Left lung (tissue), 4 donors: ENCODE measurements at regions not wholly inside any gene's neighbourhood (a gene's known extent, or its start where the extent isn't known, plus 50 kb on each side); places are given as distances from the start of the nearest gene placed in this dataset.

Source experiments
- ATAC-seq: fragments of 200-7000 bp; cut with Tn5 transposase; one replicate; pipeline ENCODE4 v1.9.1; 2020; ENCODE audit warnings: moderate library complexity
- DNase-seq, 4 donors: peaks; one replicate each; pipeline ENCODE4 v3.0.0-alpha.2; 2013 to 2020
- H3K27ac ChIP-seq, 2 donors: fragments of 200-600 bp; sonication (generic) in 1 of 2; one replicate each; pipeline versions ENCODE4 v1.5.0 to v1.8.0; 2020 to 2021
- H3K27me3 ChIP-seq, 2 donors: fragments of 200-600 bp; sonication (generic) in 1 of 2; one replicate each; pipeline versions ENCODE4 v1.5.0 to v1.8.0; 2020 to 2021
- H3K36me3 ChIP-seq, 2 donors: fragments of 200-600 bp; sonication (generic) in 1 of 2; one replicate each; pipeline versions ENCODE4 v1.5.0 to v1.8.0; 2020 to 2021
- H3K4me1 ChIP-seq, 2 donors: fragments of 200-600 bp; one replicate each; pipeline ENCODE4 v1.8.0; 2021
- H3K4me3 ChIP-seq, 2 donors: fragments of 200-600 bp; sonication (generic) in 1 of 2; one replicate each; pipeline versions ENCODE4 v1.5.0 to v1.8.0; 2020 to 2021; ENCODE audit warnings: mild to moderate bottlenecking in 1 of 2
- H3K9me3 ChIP-seq, 2 donors: fragments of 200-600 bp; sonication (generic) in 1 of 2; one replicate each; pipeline versions ENCODE4 v1.5.0 to v1.8.0; 2020 to 2021
- intact Hi-C, 2 donors: fragments of 100-400 bp; cut with DNase I; formaldehyde crosslinking; loops; one replicate each; pipeline versions ENCODE4 v1.11.2 to v1.14.2; 2022
- TF ChIP-seq, protein P1 (sequence below), 2 donors: fragments of 200-600 bp; sonication (generic) in 1 of 2; IDR thresholded peaks; one replicate each; pipeline versions ENCODE4 v1.5.0 to v1.8.0; 2021; ENCODE audit warnings: antibody characterized with exemption in 2 of 2
- donor health status: DM: no; HTN: yes; CAD: no.
- donor health status: DM: no; HTN: no; CAD: no.

DNA sequence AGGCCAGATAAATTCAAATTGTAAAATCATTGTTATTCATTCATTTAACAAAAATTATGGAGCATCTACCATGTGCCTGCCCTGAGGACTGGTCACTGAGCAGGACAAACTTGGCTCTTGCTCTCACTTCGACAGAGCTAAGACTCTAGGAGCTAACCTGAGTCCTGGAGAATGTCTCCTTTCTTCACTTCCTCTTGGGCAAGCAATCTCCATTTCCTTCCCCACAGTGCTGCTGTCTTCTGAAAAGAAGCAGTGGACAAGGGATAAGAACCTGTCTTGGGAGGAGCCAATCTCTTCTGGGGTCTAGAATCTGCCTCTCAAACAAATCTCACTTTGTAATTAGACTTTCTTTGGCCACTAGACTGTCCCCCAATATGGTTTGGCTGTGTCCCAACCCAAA, 76.2 kb upstream of the PLXNA4 start:
- Histone ChIP-seq H3K4me3 (no peak overlapping the region), H3K36me3 (no peaks in the 10 kb centered on the region), H3K27ac (peak overlapping the region in 1 of 2 donors; percentile 57), H3K27me3 (no peaks in the 10 kb centered on the region), H3K4me1 (peaks cover 5 to 34% of the 10 kb centered on the region in 2 donors), H3K9me3 (no peaks in the 10 kb centered on the region)
- intact Hi-C loops: no loop called here
- TF ChIP-seq, protein P1, sequence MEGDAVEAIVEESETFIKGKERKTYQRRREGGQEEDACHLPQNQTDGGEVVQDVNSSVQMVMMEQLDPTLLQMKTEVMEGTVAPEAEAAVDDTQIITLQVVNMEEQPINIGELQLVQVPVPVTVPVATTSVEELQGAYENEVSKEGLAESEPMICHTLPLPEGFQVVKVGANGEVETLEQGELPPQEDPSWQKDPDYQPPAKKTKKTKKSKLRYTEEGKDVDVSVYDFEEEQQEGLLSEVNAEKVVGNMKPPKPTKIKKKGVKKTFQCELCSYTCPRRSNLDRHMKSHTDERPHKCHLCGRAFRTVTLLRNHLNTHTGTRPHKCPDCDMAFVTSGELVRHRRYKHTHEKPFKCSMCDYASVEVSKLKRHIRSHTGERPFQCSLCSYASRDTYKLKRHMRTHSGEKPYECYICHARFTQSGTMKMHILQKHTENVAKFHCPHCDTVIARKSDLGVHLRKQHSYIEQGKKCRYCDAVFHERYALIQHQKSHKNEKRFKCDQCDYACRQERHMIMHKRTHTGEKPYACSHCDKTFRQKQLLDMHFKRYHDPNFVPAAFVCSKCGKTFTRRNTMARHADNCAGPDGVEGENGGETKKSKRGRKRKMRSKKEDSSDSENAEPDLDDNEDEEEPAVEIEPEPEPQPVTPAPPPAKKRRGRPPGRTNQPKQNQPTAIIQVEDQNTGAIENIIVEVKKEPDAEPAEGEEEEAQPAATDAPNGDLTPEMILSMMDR (IDR thresholded peaks at IDR 0.05): no peak
- no peak for ATAC-seq
- no peak for DNase-seq

DNA sequence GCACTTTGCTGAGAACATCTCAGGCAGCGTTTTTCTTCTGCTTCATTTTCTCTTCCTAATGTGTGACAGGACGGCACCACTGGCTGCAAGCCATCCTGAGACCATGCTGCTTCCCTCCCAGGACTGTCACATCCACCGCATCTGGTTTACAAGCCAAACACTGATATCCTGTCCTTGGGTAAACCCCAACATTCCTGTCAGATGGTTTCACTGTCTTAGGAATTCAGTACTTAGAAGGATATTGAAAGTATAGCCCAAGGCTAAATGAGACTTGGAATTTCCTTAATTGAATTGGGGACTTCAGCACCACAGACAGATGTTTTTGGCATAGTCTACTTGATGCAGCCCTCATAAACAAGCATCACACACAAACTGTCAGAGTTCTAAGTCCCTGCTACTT, 74.2 kb upstream of the PLXNA4 start:
- no peaks in the 10 kb centered on the region for H3K36me3 ChIP-seq
- no peaks in the 10 kb centered on the region for H3K9me3 ChIP-seq
- no peak overlapping the region for H3K27ac ChIP-seq
- ATAC-seq (no peak), DNase-seq (peak in 2 of 4 donors; percentile 1 to 18)
- TF ChIP-seq, protein P1 (IDR thresholded peaks at IDR 0.05): no peak
- no peaks in the 10 kb centered on the region for H3K27me3 ChIP-seq
- peaks cover 3 to 26% of the 10 kb centered on the region in 2 donors for H3K4me1 ChIP-seq
- intact Hi-C loops: no loop called here
- no peak overlapping the region for H3K4me3 ChIP-seq

DNA sequence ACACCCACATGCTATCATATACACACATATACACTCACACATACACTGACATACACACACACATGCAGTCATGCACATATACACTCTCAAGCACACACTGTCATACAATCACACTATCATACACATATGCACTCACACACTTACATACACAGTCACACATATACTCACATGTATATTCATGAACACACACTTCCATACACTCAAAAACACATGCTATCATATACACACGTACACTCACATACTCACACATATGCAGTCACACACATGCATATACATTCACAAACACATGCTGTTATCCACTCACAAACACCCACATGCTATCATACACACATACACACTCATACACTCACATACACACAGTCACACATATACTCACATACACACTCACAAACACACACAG, 71.0 kb upstream of the PLXNA4 start:
- TF ChIP-seq, protein P1 (IDR thresholded peaks at IDR 0.05): no peak
- no peaks in the 10 kb centered on the region for H3K36me3 ChIP-seq
- intact Hi-C loops: no loop called here
- ATAC-seq: no peak
- no peak overlapping the region for H3K27ac ChIP-seq
- H3K9me3 ChIP-seq: no peaks in the 10 kb centered on the region
- DNase-seq: no peak
- H3K4me3 ChIP-seq: no peak overlapping the region
- no peaks in the 10 kb centered on the region for H3K4me1 ChIP-seq
- no peaks in the 10 kb centered on the region for H3K27me3 ChIP-seq

DNA sequence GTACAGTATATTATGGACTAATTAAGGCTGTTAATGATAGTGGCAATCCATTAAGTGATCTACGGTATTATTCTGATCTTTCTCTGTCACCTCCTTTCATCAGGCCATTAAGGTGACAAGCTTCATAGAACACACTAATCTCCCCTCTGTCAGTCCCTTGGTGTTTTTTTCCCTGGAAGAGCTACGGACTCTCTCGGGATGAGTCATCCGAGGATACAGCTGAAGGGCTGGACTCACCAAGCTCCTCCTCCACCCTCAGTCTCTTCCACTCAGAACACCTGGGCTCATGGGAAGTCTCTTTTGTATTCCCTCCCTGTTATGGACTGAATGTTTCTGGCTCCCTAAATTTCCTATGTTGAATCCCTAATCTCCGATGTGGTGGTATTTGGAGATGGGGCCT, 69.8 kb upstream of the PLXNA4 start:
- Histone ChIP-seq H3K9me3 (no peaks in the 10 kb centered on the region), H3K27ac (no peak overlapping the region), H3K4me1 (no peaks in the 10 kb centered on the region), H3K27me3 (no peaks in the 10 kb centered on the region), H3K4me3 (no peak overlapping the region), H3K36me3 (no peaks in the 10 kb centered on the region)
- ATAC-seq (no peak), DNase-seq (no peak)
- TF ChIP-seq, protein P1 (IDR thresholded peaks at IDR 0.05): no peak
- intact Hi-C loops: no loop called here

DNA sequence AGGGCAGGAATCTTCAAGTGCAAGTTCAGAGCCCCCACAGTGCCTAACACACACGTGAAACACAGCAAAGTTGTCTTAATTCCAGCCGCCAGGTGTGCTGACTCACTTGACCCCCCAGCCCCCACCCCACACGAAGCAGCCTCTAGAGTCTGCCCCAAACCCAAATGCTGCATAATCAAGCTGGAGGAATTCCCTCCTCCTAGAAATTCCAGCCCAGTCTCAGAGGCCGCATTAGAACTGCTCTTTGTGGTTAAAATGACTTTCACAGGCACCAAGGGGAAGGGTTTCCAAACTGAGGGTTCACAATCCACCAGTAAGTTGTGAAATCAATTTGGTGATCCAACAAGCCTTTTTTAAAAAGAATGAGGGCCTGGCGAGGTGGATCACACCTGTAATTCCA, 67.0 kb upstream of the PLXNA4 start:
- DNase-seq (no peak), ATAC-seq (no peak)
- TF ChIP-seq, protein P1 (IDR thresholded peaks at IDR 0.05): no peak
- no peak overlapping the region for H3K27ac ChIP-seq
- intact Hi-C loops: no loop called here
- no peaks in the 10 kb centered on the region for H3K4me1 ChIP-seq
- H3K27me3 ChIP-seq: no peaks in the 10 kb centered on the region
- H3K36me3 ChIP-seq: no peaks in the 10 kb centered on the region
- H3K9me3 ChIP-seq: no peaks in the 10 kb centered on the region
- no peak overlapping the region for H3K4me3 ChIP-seq
